ENCODE measurements at regions not wholly inside any gene's neighbourhood (a gene's known extent, or its start where the extent isn't known, plus 50 kb on each side); places are given as distances from the start of the nearest gene placed in this dataset.

- TF ChIP-seq EGR1 (IDR thresholded peaks at IDR 0.05; ENCODE audit: low read depth) (no peak), SIN3A (IDR thresholded peaks at IDR 0.05; ENCODE audit: low read depth) (no peak), POLR2AphosphoS5 (IDR thresholded peaks at IDR 0.05; ENCODE audit: low read depth, low read length) (no peak), SRF (IDR thresholded peaks at IDR 0.05; ENCODE audit: low read depth) (no peak), POLR2A (IDR thresholded peaks at IDR 0.05; ENCODE audit: borderline replicate concordance, extremely low read depth, insufficient read depth, insufficient read length) (no peak), EZH2 (IDR thresholded peaks at IDR 0.05) (no peak), TCF7L2 (IDR thresholded peaks at IDR 0.05; ENCODE audit: borderline replicate concordance, extremely low read depth, insufficient read depth, insufficient read length) (no peak), ZFX (IDR thresholded peaks at IDR 0.05) (no peak), ELF1 (IDR thresholded peaks at IDR 0.05; ENCODE audit: borderline replicate concordance, low read depth) (no peak), MAX (IDR thresholded peaks at IDR 0.05) (no peak)
- TF ChIP-seq, protein P1, sequence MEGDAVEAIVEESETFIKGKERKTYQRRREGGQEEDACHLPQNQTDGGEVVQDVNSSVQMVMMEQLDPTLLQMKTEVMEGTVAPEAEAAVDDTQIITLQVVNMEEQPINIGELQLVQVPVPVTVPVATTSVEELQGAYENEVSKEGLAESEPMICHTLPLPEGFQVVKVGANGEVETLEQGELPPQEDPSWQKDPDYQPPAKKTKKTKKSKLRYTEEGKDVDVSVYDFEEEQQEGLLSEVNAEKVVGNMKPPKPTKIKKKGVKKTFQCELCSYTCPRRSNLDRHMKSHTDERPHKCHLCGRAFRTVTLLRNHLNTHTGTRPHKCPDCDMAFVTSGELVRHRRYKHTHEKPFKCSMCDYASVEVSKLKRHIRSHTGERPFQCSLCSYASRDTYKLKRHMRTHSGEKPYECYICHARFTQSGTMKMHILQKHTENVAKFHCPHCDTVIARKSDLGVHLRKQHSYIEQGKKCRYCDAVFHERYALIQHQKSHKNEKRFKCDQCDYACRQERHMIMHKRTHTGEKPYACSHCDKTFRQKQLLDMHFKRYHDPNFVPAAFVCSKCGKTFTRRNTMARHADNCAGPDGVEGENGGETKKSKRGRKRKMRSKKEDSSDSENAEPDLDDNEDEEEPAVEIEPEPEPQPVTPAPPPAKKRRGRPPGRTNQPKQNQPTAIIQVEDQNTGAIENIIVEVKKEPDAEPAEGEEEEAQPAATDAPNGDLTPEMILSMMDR (IDR thresholded peaks at IDR 0.05 in 2 of 3, conservative IDR thresholded peaks at IDR 0.05 in 1 of 3; ENCODE audit: borderline replicate concordance in 1 of 3, insufficient read depth in 1 of 3, low read depth in 2 of 3, low read length in 2 of 3): no peak
- TF ChIP-seq, protein P2, sequence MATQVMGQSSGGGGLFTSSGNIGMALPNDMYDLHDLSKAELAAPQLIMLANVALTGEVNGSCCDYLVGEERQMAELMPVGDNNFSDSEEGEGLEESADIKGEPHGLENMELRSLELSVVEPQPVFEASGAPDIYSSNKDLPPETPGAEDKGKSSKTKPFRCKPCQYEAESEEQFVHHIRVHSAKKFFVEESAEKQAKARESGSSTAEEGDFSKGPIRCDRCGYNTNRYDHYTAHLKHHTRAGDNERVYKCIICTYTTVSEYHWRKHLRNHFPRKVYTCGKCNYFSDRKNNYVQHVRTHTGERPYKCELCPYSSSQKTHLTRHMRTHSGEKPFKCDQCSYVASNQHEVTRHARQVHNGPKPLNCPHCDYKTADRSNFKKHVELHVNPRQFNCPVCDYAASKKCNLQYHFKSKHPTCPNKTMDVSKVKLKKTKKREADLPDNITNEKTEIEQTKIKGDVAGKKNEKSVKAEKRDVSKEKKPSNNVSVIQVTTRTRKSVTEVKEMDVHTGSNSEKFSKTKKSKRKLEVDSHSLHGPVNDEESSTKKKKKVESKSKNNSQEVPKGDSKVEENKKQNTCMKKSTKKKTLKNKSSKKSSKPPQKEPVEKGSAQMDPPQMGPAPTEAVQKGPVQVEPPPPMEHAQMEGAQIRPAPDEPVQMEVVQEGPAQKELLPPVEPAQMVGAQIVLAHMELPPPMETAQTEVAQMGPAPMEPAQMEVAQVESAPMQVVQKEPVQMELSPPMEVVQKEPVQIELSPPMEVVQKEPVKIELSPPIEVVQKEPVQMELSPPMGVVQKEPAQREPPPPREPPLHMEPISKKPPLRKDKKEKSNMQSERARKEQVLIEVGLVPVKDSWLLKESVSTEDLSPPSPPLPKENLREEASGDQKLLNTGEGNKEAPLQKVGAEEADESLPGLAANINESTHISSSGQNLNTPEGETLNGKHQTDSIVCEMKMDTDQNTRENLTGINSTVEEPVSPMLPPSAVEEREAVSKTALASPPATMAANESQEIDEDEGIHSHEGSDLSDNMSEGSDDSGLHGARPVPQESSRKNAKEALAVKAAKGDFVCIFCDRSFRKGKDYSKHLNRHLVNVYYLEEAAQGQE (IDR thresholded peaks at IDR 0.05; ENCODE audit: low read depth): no peak
These were observed 574.7 kb downstream of the PCDH7 start for GRCh38 chr4:31294655-31295480.

All from HCT116 (cell line).